GM12801 (cell line): ENCODE measurements at regions not wholly inside any gene's neighbourhood (a gene's known extent, or its start where the extent isn't known, plus 50 kb on each side); places are given as distances from the start of the nearest gene placed in this dataset.
A peak's percentile ranks its signal among the peaks of the same experiment; 100 is the strongest.

Source experiments
- TF ChIP-seq, protein P1 (sequence below): IDR thresholded peaks from one replicate; pipeline ENCODE4 v1.5.1; 2011; ENCODE audit warnings: control low read depth; ENCODE audit not compliant: insufficient read length; ENCODE audit errors: extremely low read depth

DNA sequence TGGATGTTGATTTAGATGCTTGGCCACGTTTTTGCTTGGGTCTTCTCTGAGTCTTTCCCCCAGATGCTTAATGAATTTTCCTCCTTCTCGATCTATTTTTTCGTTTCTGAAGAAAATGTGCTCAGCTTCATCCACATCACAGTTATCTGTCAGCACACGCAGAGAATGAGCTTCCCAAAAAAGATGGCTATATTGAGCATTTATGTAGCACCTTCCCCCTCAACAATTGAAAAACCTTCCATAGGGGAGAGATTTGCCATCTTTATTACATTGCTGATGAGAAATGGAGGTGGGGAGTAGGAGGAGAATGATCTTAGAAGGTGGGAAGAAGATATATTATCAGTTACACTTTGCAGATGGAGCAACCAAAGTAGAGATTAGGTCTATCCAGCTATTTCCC, 228.1 kb upstream of the PHYHIPL start:
- TF ChIP-seq, protein P1, sequence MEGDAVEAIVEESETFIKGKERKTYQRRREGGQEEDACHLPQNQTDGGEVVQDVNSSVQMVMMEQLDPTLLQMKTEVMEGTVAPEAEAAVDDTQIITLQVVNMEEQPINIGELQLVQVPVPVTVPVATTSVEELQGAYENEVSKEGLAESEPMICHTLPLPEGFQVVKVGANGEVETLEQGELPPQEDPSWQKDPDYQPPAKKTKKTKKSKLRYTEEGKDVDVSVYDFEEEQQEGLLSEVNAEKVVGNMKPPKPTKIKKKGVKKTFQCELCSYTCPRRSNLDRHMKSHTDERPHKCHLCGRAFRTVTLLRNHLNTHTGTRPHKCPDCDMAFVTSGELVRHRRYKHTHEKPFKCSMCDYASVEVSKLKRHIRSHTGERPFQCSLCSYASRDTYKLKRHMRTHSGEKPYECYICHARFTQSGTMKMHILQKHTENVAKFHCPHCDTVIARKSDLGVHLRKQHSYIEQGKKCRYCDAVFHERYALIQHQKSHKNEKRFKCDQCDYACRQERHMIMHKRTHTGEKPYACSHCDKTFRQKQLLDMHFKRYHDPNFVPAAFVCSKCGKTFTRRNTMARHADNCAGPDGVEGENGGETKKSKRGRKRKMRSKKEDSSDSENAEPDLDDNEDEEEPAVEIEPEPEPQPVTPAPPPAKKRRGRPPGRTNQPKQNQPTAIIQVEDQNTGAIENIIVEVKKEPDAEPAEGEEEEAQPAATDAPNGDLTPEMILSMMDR, result no peak

DNA sequence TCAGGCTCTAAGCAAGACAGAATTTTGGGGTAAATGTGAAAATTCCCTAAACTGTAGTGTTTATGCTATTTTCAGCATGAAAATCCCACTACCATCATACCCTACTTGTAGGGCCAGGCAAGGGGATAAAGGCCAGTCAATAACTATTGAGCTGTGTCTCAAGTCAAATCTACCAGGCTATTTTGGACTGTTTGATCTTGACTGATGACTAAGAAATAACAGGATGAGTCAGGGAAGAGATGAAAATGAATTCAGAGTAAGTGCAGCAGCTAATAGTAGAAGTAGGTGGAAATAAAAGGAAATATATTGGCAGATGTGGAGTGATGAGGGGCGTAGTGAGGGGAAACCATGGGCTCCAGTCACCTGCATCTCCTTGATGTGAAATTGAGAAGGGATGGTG, 225.8 kb upstream of the PHYHIPL start:
- TF ChIP-seq, protein P1, result no peak

DNA sequence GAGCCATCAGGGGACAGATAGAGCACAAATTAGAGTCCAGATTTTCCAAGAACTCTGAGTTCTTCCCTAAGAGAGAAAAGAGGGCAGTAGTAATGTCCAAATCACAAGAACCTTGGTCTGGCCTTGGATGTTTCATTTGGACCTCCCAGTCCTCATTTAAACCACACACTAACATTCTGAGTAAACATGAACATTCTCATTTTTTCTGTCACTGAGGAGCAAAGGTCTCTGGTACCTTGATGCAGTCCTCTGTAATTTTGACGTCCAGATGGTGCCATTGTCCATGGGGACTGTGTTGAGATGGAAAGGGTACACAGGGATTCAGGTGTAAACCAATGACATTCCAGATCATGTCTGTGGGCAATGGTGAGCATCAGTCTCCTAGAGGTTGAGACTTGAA, 225.4 kb upstream of the PHYHIPL start:
- TF ChIP-seq, protein P1, result no peak

DNA sequence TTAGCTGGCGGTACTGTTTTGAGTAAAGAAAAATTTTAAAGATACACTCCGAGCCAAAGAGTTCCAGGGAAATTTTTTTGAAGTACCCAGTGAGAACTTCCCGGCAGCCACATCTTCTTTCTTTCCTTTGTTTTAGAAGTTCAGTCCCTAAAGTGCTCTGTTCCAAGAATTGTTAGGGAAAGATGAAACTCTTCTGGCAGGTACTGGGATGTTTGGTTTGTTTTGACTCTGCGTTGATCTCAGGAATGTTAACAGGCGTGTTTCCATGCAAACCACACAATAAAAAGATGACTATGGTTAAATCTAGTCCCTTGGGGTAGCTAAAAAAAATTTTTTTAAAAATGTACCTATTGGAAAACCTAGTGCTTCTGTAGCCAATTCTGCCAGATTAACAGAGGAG, 224.7 kb upstream of the PHYHIPL start:
- TF ChIP-seq, protein P1, result no peak

DNA sequence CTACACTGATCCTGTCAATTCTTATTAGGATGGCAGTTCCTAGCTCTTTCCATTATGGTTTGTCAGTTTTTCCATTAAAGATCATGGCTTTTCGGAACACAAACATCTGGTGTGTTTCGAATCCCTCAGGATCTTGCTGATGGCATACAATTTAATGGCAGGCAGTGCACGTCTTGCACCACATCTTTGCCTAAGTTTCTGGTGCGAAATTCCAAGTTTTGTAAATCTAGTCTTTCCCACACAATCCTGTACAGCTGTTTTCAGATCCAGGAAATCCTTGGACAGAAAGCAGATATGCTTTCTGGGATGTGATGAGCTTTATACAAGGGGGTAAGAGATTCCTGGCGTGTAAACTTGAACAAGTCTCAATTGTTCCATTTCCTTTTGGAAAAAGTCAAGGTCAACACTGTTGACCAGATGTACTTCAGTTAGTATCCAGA, 224.3 kb upstream of the PHYHIPL start:
- TF ChIP-seq, protein P1, result no peak

DNA sequence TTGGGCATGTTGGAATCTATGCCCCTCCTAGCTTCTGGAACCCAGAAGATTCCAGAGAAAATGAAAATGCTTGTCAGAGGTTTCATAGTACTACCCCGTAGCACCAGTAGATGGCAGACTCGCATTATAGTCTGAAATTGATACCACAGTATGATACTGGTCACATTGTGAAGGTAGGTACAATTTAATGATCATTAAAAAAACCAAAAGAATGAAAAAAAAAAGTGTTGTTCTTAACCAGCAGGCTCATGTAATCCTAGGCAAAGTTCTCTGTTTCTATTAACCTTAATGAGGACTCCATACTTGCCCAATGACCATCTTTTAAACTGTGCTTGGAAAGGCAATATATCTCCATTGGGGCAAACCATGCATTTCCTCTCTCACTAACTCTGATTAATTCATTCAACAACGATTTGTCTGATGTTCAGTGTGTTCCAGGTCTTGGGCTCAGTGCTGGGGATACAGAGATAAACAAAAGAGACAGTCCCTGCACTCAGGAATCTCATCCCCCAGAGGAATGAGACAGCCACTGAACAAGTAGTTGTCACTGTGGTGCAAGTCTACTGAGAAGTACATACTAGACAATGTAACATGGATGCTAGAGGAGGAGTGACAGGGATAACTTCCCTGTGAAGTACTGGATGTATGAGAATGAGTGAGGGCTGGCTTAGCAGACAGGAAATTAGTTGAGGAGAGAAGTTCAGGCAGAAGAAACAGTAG, 223.5 kb upstream of the PHYHIPL start:
- TF ChIP-seq, protein P1, result peak; percentile 13

DNA sequence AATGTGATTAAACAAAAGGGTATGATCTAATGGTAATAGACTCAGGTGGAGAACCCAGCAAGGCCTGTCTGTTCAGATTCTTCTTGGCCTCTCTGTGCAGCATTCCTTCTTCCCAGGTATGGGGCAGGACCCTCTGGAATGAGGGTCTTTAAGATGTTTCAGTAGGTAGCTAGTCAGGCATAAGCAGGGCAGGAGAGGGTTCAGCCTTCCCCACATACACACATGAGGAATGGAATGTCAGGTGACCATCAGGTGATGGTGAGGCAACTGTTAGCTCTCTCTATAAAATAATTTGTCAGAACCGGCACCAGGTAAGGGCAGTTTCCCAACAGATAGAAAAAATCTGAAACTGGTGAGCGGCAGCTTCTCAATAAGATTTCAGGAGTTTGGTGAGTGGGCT, 222.3 kb upstream of the PHYHIPL start:
- TF ChIP-seq, protein P1, result no peak
